HG02852 (cell line): ENCODE measurements at regions not wholly inside any gene's neighbourhood (a gene's known extent, or its start where the extent isn't known, plus 50 kb on each side); places are given as distances from the start of the nearest gene placed in this dataset.

Experiments used
- ATAC-seq: cut with Tn5 transposase; IDR thresholded peaks from one replicate; pipeline ENCODE4 v1.9.1; 2021; ENCODE audit warnings: mild to moderate bottlenecking, moderate library complexity; ENCODE audit not compliant: unreplicated experiment

DNA sequence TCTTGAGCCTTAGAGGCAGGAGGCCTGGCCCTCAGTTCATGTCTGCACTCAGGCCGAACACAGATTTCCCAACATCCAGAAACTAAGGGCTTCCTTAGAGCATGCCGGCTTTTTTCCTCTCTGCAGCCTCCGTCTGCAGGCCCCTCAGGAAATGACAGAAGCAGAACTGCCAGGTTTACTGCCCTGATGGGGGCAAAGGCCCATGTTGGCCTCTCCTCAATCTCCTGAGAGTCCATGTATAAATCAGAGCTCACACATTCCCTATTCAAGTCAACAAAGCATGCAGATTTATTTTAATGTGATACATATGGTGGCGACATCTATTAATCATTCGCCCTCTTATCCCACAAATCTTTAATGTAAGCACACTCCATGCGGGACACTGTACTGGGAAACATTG is 475.6 kb upstream of the HS6ST1 start:
- no peak for ATAC-seq

DNA sequence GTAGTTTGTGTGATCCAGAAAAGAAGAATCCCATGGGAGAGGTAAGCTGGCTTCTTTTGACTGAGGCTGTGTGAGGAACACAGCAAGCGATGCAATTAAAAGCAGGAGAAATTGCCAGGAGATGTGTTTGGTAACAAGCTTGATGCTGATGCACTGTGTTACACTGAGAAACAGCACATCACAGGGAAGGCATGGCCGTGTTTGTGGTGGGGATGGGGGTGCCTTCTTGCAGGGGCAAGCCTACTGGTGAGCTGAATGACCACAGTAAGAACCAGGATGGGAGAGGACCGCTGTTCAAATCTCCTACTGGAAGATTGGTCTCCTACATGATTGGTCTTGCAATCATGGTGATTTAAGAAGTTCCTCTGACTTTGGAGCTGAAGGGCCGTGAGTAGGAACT is 477.7 kb upstream of the HS6ST1 start:
- no peak for ATAC-seq

DNA sequence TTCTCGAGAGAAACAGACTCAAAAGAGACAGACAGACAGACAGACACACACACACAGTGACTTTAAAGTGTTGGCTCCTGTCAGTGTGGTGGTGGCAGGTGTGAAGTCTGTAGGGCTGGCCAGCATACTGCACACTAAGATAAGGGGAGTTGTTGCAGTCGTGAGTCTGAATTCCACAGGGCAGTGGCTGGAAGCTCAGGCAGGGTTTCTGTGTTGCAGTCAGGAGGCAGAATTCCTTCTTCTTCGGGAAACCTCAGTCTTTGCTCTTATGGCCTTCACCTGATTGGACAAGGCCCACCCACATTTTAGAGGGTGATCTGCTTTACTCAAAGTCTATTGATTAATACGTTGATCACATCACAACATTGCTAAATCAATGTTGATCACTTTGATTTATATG is 478.4 kb upstream of the HS6ST1 start:
- ATAC-seq = no peak

DNA sequence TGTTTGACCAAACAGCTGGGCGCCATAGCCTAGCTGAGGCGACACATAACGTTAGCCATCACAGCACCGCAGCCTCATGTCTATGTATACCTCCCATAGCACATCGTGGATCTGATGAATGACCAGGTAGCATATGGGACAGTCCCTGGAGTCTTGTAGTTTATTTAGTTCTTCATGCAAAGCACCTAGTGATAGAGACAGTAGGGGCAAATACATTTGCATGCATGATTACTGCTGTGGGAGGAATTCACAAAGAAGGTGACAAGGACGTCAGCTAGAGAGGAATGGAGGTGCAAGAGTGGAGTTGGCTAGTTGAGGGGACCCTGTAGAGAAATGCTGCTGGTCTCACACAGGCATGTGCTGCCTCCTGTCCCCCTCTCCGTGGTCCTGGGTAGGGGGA is 478.9 kb upstream of the HS6ST1 start:
- peak; percentile 41 for ATAC-seq

DNA sequence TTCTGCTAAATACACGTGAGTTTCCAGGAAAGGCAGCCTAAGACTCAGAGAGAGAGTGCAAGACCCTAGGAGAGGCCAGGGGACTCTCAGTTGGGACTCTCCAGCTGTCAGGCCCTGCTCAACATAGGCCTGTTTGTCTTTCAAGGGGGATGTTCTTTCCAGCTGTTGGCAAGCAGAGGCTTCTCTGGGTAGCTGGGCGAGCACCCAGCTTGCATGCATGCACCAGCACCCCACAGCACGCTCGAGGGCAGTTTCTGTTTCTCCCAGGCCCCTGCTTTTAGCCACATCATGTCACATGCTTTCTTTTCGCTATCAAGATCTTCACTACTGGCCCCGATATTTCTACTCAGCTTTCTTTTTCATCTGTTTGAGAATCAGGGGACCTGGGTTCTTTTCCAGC is 479.3 kb upstream of the HS6ST1 start:
- ATAC-seq = peak; percentile 84

DNA sequence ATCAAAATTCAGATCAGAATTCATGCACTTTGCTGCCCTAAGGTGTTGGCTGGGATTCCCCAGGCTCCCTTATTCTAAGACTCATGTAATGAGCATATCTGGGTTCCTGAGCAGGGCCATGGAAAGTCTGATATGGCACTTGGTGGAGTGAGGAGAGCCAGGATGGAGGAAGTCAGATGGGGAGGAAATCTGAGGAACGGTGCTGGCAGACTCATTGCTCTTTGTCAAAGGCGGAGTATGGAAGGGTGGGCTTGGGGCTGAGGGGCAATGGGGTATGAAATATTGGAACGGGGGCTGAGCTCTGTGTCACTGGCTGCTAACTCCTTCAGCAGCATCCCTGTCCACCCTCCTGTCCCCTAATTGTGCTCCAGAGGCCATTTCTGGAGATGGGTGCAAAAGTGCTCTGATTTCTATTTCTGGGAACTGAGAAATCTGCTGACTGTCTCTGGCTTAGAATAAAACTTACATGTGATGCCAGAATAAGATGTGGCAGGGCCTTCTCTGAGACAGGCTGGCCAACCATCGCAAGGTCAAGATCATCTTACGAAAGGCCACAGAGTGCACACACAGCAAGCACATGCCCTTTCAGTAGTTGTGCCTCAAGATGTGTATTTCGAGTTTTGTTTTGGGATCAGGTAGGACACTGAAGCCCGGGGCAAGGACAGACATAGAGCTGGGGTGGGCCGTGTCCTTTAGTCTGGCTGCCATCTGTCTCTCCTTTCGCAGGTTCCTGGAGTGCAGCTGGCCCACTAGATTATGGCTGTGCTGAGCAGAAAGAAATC is 480.0 kb upstream of the HS6ST1 start:
- ATAC-seq = no peak

DNA sequence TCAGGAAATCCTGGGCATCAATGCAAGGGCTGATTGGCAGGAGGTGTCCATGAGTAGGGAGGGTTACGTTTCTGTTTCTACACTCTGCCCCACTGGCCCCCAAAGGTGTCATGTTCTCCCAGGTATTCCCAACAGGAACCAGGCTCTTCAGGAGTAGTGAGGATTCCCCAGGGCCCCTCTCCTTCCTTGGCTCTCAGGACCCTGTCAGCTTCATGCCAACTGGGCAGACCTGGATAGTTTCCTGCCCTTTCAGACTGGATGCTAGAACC is 480.6 kb upstream of the HS6ST1 start:
- no peak for ATAC-seq

DNA sequence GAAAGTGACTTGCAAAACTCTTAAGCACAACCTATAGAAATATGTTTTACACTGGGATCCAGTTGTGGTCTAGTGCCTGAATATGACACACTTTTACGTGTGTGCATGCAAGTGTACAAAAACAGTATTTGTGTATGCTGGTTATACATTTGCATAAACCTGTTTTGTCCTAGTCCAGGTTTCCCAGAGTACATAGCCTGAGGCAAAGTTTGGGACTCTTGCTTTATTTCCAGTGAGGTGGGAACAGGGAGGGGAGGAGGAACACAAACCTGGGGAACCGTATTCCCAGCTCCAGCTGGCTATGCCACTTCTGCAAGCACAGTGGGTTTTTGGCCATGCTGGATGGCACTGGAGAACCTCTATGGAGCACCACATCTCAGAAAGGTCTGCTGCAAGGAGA is 481.1 kb upstream of the HS6ST1 start:
- ATAC-seq = no peak

DNA sequence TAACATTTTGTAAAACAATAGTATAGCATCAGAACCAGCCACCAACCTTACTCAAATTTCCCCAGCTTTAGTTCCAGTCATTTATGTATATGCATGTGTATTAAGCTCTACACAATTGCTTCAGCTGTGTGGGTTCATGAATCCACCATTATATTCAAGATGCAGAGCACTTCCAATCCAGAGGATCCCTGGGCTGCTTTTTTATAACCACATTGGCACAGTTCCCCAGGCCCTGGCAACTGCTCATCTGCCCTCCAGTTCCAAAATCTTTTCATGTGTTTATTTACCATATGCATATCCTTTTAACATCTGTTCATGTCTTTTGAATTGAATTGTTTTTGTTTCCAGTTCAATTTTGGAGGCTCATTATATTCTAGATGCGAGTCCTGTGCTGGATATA is 482.9 kb upstream of the HS6ST1 start:
- ATAC-seq = no peak

DNA sequence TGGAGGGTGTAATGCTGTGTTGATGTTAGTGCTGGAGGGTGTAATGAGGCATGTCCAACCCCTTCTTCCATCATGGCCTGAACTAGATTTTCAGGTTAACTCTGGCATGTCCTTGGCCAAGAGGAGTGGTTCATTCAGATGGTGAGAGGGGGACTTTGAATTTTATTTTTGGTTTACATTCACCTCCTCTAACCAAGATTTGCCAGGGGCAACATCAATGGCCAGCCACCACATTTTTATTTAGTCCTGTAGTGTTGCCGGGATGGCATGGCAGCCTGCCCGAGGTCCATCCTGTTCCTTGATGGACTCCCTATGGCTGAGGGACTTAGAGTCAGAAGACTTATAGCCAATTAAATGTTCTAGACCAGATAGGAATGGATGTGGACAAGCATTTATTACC is 484.6 kb upstream of the HS6ST1 start:
- no peak for ATAC-seq

DNA sequence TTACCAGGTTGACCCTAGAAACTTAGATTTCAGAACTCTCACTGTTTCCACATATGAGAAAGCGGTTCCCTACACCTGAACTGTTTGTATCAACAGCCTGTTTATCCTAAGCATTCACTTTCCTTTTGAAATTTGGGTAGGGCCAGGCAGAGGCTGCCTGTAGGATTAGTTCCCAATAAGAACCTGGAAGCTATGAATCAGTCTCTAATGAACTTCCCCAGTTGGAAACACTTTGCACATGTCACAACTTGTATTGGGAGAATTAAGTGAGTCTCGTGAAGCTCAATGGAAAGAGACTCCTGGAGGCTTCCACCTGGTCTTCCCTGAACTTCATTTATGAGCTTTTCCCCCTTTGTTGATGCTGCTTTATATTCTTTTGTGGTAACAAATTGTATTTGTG is 486.6 kb upstream of the HS6ST1 start:
- no peak for ATAC-seq

DNA sequence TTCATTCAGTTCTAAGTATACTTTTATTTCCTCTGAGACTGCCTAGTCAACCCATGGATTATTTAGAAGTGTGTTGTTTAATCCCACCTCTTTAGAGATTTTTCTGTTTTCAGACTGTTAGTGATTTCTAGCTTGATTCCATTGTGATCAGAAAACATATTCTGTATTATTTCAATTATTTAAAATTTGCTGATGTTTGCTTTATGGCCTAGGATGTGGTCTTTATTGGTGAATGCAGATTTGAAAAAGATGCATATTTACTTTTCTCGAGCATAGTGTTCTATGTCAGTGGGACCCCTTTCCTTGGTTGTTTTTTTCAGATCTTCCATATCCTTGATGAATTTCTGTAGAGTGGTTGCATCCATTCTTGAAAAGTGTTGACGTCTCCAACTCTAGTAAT is 487.2 kb upstream of the HS6ST1 start:
- ATAC-seq = no peak

DNA sequence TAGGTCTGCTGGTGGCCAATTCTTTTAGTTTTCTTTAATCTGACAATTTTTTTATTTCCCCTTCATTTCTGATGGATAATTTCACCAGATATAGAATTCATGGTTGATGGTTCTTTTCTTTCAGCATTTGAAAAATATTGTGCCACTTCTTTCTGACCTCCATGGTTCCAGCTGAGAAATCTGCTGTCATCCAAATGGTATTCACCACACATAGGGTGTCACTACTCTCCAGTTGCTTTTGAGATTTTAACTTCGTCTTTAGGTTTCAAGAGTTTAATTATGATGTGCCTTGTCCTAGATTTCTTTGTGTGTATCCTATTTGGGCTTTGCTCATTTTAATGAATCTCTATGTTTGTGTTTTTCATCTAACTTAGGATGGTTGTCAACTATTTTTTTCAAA is 488.6 kb upstream of the HS6ST1 start:
- ATAC-seq = no peak

DNA sequence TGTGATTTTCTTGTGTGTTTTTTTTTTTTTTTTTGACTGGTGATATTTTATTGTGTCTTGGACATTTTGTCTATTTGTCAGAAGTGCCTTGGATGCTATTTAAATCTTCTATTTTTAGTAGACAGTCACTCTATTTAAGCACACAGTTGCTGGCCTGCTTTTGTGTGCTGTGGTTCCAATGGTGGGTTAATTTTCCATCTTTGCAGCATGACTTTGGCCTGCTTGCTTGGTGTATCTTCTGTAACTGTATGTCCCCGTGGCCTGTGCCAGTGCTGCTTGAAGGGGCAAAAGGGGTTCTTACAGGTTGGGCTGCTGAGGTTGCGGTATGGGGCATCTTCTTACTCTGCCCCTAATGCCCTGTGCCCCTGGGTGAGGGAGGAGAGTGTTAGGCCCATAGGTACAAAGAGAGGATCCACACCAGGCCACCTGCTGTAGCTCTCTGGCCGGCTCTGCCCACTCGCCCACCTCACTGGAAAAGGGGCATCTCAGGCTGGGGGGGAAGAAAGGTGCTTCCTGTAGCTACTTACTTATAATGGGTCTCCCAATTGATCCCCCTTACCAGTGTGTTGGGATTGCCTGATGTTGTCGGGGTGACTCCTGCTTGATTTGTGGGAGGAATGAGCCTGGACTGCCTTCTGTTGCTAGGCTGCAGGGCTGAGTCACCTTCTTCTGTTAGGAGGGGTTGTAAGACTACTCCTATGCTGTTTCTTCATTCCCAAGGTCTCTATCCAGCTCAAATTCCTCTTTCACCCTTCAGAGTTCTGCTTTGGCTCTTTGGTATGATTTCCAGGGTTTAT is 490.0 kb upstream of the HS6ST1 start:
- no peak for ATAC-seq

DNA sequence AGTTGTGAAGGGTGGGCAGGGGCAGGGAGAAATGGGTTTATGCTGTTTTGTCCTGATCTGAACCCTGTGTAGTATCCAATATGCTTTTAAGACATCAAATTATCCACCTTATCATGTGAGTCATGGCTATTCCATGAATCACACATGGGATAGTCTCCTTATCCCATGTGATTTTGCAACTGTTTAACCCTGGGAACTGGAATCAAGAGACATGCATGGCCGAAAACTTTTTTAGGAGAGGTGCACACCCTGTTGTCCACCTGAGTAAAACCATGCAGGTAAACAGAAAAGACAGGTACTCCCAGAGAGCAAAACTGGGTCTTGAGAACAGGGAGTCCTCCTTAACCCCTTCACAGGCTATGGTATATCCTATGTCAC is 490.6 kb upstream of the HS6ST1 start:
- ATAC-seq = no peak

DNA sequence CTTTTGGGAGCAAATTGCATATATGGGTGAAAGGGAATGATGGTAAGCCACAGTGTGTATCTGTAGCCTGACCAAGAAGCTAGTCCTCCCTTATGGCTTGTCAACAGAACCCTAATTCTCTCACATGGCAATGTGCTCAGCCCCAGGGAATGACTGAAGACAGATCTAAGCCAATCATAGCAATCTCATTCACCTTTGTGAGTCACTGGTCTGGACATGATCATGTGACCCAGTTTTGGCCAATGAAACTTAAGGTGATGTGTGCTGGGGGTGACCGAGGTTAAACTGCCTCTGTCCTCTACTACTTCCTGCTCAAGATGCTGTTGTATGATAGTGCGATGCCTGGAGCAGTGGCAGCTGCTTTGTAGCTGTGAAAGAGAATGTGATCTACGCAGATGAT is 491.2 kb upstream of the HS6ST1 start:
- ATAC-seq = no peak

DNA sequence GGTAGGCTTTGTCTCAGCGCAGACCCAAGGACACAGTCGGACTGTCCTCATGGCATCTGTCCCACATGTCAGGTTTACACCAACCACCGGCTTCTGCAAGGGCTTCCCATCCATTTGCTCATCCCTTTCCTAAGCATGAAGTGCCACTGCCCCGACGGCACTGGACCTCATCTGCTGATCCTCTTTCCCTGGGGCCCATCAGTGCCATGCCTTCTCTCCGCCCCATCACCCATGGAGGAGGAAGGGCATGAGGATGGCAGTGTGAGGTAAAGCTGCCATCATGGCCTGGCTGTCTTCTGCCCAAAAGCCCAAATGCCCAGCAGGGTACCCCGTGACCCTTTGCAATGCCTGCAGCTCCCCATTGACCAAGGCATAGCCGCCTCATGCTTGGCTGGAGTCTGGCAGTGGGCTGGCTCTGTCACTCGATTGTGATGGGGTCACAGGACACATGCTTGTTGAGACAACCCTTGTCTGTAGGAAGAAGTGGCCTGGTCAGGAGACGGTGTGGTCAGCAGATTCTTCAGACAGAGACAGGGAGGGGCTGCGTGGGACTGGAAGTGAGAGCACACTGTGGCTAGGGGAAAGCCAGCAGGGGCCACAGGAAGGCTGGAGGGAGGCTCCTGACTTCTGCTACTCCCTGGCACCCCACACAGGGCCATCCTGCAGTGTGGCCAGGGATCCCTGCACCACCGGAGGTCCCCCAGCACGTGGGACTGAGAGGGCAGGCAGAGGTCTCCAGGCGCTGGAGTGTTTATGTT is 493.7 kb upstream of the HS6ST1 start:
- ATAC-seq = no peak

DNA sequence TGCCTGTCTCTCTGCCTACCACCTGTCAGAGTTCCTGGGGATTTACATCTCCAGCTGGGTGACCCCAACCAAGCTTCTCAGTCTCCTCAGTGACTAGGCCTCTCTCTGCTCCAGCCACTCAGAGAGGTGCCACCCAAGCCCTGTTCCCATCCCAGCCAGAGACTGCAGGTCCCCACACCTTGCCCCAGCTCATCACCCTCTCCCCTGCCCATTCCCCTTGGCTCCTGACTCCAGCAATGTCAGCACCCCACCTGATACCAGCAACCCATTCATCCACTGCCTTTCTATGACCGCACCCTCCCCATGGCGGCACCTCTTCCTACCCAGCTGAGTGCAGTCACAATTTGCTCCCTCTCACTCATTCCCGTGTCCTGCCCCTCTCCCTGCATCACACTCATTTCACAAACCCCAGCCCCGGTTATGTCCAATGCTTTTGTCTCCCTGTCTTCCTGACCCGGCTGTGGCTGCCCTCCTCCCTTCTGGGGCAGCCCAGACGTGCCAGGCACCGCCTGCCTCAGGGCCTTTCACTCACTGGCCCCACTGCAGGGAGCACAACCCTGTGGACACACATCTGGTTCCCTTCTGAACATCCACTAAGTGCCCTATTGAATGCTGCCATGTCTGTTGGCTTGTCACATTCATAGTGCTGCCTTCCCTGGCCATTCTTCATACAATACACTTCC is 494.8 kb upstream of the HS6ST1 start:
- ATAC-seq = no peak

DNA sequence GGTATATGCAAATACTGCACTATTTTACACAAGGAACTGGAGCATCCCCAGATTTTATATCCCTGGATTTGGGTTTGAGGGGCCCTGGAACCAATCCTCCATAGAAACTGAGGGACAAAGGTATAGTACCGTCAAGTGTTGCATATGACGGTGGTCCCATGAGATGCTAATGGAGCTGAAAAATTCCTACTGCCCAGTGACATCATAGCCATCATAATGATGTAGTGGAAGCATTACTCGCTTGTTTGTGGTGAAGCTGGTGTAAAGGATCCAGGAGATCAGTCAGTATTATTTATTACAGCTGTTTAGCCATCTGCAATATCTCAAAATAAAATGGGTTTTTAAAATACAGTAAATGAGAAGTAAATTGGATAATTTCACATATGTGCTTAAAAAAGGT is 496.6 kb upstream of the HS6ST1 start:
- ATAC-seq = no peak

DNA sequence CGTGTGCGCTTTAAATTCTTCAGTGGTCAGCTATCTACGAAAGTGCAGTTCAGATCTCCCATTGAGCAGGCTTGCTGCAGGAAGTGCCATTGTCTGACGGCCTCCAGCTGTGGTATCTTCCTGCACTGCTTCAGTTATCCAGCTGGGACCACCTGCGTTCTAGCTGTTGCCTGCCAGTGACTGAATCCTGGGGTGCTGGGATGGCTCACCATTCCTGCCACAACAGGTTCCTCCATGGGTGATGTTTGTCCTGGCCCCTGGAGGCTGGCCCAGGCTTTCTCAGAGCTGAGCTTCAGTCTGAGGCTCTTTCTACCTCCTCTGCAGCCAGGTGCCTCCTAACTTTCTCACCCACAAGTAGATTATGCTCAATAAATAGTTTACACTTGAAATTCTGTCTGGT is 498.5 kb upstream of the HS6ST1 start:
- ATAC-seq = no peak

DNA sequence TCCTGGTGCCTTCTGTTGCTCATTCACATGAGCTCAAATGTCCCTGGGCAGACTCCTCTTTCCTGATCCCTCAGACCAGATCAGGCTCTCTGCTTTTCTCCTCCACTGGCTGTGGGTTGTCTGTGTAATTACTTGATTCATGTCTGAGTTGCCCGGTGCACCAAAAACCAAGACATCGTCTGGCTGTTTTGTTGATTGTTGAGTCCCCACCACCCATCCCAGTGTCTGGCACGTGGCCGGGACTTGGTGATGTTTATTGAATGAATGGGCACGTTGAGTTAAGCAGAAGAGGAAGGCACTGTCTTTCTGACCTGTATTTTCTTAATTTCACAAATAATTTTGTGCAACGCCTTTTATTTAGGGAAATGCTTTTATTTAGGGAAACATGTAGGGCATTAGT is 499.1 kb upstream of the HS6ST1 start:
- ATAC-seq = no peak

DNA sequence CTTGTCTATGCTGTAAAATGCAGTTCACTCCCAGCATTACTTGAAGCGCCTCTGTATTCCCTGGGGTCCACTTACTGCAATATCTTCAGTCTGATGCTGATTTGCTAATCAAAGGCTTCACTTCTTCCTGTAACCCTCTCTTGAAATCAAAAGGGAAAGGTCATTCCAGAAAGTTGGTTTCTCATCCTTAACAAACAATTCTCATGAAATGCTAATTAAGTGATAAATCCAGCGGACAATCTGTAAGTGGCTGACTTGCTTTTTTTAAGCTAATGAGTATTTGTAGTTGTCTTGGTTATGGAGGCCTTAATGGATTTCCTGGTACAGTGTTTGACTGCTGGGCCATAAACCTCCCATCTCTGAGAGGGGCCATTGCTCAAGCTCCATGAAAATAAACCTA is 499.6 kb upstream of the HS6ST1 start:
- ATAC-seq = no peak
